DOHH2 (cell line): ENCODE measurements at regions not wholly inside any gene's neighbourhood (a gene's known extent, or its start where the extent isn't known, plus 50 kb on each side); places are given as distances from the start of the nearest gene placed in this dataset.

Source experiments
- EZH2phosphoT487 ChIP-seq: fragments of 200-600 bp; sonication (generic); IDR thresholded peaks from 2 replicates; pipeline ENCODE4 v1.6.1; 2017; ENCODE audit warnings: borderline replicate concordance, mild to moderate bottlenecking, antibody characterized with exemption, low read length, moderate library complexity, mixed read lengths
- TF ChIP-seq, protein P1 (sequence below): fragments of 200-600 bp; sonication (generic); IDR thresholded peaks from one replicate; pipeline ENCODE4 v1.5.1; 2014; ENCODE audit warnings: antibody characterized with exemption, mild to moderate bottlenecking, low read depth, low read length; ENCODE audit not compliant: poor library complexity, severe bottlenecking

DNA sequence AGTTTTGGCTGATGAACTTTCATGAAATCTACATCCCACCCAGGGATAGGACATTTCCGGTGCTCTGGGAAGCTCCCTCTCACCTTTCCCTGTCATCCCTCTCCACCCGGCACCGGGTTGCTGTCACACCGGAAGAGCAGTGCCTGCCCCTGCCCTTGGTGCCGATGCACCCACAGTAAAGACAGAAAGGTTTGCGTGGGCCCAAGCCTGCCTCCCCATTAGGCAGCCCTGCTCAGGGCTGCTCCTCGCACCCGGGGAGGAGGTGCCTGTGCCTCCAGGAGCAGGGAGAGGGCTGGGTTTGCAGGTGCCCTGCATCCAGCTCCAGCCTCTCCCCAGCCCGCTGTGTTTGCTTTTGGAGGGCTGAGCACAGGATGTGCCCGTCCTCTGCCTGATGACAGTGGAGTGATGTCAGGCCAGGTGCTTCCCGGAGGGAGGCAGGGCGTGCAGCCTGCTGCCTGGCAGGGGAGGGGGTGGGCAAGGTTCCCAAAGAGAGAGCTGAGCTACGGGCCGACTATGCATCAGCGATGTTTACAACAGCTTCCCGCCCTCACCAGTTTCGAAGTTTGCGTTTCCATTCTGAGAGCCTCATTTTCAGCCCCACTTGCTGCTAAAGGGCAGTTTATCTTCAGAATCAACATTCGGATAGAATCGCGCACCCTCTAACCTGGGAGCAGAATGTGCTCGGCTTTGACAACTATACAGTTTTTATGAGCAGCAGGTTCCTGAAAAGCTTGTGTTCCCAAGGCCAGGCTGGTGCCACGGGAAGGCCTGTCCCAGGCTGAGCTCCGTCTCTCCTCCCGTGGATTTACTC lies 83.2 kb upstream of the CLDN5 start:
- TF ChIP-seq, protein P1, sequence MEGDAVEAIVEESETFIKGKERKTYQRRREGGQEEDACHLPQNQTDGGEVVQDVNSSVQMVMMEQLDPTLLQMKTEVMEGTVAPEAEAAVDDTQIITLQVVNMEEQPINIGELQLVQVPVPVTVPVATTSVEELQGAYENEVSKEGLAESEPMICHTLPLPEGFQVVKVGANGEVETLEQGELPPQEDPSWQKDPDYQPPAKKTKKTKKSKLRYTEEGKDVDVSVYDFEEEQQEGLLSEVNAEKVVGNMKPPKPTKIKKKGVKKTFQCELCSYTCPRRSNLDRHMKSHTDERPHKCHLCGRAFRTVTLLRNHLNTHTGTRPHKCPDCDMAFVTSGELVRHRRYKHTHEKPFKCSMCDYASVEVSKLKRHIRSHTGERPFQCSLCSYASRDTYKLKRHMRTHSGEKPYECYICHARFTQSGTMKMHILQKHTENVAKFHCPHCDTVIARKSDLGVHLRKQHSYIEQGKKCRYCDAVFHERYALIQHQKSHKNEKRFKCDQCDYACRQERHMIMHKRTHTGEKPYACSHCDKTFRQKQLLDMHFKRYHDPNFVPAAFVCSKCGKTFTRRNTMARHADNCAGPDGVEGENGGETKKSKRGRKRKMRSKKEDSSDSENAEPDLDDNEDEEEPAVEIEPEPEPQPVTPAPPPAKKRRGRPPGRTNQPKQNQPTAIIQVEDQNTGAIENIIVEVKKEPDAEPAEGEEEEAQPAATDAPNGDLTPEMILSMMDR, result no peak
- no peak for TF ChIP-seq EZH2phosphoT487
